ENCODE measurements at regions not wholly inside any gene's neighbourhood (a gene's known extent, or its start where the extent isn't known, plus 50 kb on each side); places are given as distances from the start of the nearest gene placed in this dataset.

DNA sequence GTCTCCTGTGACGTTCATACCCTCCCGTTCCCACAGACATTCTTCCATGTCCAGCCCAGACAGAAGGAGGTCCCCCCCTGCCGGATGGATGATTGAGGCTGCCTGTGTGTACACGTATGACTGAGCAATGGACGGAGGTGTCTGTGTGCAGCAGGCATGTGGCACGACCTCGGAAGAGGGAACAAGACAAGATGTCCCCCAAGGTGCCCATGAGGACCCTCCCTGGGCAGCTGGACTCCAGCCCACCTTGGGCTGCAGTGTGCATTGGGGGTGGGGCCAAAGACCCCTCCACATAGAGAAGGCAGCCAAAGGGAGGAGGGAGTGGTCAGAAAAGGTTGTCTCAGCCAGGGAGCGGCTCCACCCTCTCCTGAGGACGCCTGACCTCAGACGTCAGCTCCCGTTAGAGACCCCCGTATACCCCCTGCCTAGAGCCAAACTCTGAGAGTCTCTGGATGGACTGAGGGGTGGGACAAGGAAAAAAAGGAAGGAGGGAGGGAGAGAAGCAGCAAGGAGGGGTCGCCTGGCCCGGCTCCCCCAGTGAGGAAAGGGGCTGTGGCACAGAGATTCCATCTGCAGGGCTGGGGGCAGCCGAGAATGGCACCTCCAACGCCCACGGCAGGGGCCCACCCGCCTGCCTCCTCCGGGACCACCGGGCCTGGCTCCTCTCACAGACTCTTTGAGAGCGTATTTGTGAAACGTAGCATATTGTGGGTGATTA is 92.9 kb upstream of the BHLHE23 start:
- DNase-seq: no peak

DNA sequence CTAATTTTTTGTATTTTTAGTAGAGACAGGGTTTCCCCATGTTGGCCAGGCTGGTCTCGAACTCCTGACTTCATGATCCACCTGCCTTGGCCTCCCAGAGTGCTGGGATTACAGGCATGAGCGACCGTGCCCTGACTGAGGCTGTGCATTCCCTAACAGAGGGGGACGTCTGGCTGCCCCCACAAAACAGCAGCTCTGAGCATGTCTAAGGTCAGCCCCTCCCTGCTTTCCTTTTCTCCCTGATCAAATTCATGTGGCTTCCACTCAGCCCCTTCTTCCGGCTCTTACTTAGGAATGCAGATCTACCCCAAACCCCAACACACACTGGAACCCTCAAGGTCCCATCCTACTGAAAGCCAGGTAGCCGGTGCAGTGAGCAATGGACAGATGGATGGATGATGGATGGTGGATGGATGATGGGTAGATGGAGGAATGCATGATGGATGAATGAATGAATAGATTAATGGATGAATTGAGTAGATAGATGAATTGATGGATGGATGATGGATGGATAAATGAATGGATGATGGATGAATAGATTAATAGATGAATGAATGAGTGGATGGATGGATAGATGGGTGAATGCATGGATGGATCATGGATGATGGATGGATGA is 91.5 kb upstream of the BHLHE23 start:
- no peak for DNase-seq

DNA sequence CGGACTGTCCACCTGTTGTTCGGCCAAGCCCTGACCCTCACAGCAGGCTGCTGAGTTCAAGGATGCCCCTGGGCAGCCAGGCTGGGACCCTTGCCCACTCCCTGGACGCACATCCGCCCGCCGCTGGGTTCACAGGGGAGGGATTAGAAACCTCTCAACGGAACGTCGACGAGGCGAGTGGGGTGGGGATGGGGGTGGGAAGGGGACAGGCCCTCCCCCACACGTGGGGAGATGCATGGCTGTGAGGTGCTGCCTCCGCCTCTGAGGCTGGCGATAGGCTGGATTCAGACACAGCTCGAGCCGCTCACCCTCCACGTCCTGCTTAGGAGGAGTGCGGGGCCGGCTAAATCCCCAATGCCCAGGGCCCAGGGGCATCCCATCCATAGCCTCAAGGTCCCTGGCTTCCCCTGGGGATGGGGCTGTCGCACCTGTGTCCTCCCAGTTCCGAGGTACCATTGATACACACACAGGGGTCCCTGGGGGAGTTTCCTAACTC is 90.6 kb upstream of the BHLHE23 start:
- no peak for DNase-seq

DNA sequence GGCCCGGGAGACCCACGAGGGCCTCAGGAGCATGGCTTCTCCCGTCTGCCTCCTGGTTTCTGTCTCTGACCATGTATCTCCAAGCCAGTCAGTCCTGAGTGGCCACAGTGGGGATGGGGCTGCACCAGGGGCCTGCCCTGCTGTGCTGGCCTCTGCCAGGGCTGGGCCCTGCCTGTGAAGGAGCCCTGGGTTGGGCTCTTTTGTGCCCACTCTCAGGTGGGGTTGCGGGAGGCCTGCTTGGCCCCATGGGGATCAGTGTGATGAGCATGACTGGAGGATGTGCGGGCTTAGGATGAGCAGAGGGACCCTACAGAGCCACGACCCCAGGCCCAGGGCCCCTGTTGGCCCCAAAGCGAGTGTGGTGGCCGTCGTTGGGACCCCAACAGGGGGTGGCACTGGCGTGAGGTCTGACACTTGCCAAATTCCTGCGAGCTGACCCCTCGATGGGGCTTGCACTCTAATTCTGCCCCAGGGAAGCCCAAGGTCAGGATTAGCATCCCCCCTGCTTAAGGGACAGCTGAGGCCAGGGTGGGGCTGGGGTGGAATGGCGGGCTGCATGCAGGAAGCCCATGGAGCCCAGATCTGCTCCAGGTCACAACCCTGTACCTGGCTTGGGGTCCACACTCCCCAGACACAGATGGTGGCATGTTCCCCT is 90.0 kb upstream of the BHLHE23 start:
- no peak for DNase-seq

DNA sequence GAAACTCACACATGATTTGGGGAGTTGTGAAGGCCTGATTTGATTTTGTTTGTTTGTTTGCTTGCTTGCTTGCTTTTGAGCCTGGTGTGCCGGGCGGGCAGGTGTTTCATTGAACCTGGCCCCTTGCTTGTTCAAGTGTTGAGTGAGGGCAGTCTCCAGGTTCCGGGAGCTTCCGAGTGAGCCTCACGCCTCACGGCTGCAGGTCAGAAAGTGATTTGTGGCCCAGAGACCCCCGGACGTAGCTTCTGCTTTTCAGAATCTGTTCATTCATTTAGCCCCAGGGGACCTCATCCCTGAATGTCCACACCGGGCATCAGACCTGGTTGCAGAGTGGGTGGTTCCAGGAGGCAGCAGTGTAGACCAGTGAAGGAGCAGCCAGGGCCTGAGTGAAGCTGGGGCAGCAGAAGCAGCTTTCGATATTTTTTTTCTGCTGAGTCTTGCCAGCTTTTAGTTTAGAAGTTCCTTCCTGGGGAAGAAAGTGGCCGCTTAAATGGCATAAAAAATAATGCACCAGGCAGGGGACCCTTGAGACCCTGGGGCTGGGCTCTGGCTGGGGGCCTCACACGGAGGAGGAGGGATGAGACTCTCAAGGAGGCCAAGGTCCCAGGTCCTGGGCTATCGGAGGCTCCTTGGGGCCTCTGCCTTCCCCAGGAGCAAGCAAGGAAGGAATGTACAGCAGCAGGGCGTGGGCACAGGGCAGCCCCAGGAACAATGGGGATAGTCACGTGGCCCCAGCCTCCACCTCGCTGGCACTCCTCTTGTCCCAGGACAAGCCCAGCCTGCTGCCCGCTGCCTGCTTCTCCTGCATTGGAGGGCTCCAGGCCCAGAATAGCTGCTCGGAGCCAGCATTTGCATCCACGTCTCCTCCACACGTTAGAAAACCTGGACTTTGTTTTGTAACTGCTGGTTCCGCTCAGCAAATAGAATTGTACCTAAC is 89.2 kb upstream of the BHLHE23 start:
- no peak for DNase-seq

DNA sequence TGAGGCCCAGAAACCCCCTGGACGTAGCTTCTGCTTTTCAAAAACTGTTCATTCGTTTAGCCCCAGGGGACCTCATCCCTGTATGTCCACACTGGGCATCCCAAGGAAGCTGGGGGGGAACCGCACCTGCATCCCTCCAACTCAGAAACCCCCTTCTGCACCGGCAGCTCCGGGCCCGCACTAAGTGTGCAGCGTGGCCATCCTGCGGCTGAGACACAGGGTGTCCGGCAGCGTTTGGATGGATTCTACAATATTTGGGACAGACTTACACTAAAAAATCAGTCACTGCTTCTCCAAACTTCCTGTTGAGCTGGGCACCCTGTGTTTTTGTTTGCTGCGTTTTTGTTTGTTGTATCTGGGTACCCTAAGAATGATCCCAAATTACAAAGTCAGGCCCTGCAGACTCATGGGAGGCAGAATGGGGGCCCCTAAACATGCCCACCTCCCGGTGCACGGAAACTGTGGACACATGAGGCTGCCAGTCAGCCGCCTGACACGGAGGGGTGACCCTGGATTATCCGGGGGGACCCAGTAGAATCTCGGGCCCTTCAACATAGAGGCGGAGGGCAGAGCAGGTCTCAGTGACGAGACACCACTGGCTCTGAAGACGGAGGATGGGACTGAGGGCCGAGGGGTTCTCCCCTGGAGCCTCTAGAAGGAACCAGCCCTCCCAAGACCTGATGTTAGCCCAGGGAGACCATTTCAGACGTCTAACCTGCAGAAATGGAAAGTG is 88.2 kb upstream of the BHLHE23 start:
- no peak for DNase-seq

- DNase-seq: no peak
Measured at GRCh38 chr20:63093966-63094766, 87.4 kb upstream of the BHLHE23 start.

GRCh38 chr20:63092660-63093215 is 86.0 kb upstream of the BHLHE23 start:
- no peak for DNase-seq

DNA sequence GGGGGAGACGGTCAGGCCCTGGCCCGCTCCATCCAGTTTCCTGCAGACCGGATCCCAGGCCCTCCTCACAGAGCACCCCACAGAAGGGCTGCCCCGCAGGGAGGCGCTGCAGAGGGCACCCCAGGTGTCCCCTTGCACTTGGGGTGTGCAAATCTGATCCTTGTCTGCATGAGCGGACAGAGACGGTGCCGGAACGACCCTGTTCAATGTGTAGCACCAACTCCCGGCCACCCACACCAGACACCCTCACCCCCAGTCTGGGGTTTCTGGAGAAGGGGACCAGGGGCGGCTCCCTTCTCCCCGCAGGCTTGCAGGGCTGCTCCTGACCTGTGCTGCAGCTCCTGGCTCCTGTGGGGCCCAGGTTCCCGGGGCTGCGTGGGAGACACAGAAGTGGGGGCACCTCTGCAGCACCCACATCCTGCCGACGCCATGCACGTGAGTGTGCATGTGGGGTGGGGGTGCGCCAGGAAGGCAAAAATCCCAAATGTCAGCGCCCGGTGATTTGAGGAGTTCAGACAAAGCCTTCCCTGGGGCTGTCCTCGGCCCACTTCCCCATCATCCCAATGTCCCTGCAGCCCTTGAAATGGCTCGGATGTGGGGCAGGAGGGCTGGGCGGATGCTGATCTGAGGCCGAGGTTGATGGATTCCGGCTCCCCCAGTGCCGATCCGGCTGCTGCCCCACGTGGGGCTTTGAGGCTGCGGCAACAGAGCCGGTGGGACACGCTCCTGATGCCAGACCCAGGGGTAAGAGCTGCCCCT is 85.3 kb upstream of the BHLHE23 start:
- no peak for DNase-seq

- no peak for DNase-seq
Measured at GRCh38 chr20:63090682-63091571, 84.2 kb upstream of the BHLHE23 start.

GRCh38 chr20:63090052-63090451 is 83.3 kb upstream of the BHLHE23 start:
- DNase-seq: no peak

DNA sequence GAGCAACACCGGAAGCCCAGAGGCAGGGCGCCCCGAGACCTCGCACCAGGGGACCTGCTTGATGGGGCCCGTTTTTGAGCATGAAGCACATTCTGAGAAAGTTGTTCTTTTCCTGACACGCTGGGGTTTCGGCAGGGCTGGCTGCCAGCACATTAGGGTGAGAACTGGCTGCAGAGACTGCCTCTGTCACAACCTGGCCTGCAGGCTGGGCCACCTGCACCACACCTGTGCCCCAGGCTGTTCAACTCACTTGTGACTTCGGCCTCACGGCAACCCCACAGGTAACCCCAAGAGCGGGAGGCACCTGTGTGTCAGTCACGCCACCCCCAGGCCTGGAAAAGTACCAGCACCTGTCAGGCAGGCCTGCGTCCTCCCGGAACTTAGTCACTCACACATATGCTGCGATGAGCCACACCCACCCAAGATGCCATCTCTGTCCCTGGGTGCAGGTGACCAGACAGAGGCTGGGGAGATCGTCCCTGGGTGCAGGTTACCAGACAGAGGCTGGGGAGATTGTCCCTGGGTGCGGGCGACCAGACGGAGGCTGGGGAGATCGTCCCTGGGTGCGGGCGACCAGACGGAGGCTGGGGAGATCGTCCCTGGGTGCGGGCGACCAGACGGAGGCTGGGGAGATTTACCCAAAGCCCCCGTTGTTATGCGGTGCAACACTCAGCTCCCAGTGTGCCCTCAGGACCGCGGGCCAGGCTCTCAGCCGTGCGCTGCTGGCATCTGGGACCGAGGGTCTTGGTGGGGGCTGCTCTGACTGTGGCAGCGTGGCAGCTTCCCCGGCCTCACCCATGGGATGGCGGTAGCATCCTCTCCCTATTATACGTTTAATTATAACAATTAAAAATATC is 82.5 kb upstream of the BHLHE23 start:
- no peak for DNase-seq

GRCh38 chr20:63087872-63088680 is 81.3 kb upstream of the BHLHE23 start:
- DNase-seq: no peak

DNA sequence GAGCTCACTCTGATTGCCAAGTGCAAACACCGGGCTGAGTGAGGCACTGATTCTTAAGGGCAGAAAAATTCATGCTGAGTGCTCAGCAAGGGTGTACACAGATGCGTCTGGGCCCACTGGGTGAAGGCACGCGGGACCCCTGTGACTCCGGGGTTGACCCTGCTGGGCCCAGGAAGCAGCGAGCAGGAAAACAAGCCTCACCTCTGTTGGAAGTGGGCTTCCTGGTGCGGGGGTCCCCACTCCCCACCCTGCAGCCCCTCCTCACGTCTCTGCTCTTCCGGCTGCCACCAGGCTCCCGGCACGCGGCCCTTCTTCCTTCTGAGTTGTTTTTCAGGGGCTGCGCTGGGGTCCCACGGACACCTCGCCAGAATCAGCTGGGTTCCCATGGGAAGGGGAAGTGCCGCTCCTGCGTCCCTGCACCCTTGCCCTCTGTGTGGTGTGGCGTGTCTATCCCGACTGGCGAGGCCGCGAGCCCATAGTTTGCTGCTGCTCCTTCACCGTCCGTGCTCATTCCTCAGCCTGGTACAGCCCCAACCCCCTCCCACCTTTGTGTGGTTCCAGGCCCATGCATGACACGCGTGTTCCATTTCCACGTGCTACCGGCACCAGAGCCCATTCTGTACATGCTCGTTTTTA is 80.6 kb upstream of the BHLHE23 start:
- DNase-seq: no peak

DNA sequence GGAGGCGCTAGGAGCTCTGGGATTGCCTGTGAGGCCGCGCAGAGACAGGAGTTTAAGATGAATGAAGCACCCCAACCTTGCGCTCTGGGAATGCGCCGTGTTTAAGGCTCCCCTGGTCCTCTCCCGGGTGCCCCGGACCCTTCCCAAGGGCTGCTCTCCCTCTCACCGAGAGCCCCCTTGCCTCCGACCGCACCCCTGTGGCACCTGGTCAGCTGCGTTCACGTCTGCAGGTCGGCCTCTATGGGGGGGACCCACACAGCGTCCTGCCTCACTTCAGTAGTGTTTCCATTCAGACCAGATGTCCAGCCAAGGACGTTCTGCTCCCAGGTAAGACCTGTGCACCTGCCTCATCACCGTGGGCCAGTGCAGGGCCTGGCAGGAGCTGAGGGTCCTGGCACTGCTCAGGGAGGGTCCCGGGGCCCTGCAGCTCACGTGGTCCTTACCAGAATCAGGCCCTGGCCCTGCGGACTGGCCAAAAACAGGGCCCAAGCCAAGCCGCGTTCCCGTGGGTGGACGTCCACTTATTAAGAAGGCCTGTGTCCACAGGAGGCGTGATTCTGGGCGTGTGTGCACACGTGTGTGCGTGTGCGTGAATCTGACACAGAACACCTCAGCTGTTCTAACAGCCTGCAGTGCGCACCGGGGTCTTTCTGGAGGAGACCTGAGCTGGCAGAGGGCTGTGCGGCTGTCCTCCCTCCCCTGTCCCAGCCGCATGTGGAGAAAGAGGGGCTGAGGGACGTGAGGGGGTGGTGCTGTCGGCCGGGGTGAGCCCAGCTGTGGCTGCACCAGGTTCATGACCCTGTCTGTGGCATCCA is 79.9 kb upstream of the BHLHE23 start:
- no peak for DNase-seq
